Amniotic epithelial cell (primary cell): ENCODE measurements at regions not wholly inside any gene's neighbourhood (a gene's known extent, or its start where the extent isn't known, plus 50 kb on each side); places are given as distances from the start of the nearest gene placed in this dataset.

Experiments used
- DNase-seq: peaks from one replicate; pipeline ENCODE4 v3.0.0-alpha.2; 2010; ENCODE audit warnings: low read depth

DNA sequence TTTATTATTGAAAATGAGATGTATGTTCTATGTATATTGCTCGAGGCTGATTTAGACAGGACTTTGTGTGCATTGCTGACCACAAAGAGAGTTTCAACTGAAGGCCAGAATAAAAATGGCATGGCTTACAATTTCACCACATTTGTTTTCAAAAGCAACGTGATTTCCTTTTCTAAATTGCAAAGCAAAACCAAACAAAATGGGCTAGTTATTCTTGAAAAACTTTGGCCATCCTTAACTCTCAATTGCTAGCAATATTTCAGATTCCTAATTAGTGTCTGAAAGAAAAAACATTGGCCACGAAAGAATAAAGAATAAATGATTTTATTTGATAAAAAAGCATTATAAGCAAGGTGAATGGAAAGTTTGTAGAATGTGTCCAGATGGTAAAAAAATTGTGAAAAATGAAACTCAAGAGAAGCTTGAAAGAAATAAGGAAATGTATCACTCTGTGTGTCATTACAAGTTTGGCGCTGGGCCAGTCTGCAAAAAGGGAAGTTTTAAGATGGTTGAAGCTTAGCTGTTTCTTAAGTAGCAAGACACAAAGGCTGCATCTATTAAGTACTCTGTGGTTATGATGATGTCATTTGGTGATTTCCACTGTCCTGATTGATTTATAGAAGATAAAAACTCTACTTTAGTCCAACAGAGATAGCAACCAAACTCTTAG, 89.2 kb upstream of the PRLR start:
- DNase-seq = peak; percentile 87

DNA sequence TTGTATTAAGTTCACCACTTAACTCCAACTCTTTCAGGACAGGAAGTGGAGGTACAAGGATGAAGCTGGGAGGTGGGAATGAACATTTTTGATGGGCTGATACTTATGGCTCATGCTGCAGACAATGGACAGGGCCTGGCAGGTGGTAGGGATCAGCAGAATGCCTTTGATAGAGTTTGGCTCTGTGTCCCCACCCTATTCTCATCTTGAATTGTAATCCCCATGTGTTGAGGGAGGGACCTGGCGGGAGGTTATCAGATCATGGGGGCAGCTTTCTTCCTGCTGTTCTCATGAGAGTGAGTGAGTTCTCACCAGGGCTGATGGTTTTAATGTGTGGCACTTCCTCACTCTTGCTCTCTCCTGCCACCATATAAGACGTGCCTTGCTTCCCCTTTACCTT, 87.3 kb upstream of the PRLR start:
- no peak for DNase-seq

DNA sequence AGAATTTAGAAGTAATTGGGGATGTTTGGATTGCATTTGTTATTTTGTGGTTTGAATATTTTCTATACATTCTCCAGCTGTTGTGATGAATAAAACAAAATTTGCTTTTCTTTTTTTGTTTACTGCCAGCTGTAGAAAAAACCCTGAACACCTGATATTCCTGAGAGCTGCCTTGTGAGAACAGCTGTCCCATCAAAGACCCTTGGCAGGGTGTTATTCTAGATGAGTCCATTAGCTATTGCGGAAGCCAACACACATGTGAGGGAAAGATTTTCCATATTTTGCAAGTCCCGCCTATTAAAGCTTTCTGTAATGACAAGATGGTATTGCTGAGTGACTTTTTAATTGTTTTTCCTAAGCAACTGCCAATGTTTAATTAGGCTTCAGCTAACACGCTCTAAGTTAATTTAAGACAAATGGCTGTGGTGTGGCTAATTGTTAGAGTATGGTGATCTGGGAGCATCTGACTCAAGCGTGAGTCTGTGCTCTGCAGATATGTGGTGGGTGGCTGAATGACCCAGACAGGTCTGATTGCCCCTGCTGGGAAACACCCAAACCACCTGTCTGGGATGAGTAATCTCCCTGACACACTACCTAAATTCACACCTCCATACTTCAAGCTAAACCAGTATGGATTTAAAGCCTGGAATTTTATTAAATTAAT, 86.5 kb upstream of the PRLR start:
- DNase-seq = no peak

DNA sequence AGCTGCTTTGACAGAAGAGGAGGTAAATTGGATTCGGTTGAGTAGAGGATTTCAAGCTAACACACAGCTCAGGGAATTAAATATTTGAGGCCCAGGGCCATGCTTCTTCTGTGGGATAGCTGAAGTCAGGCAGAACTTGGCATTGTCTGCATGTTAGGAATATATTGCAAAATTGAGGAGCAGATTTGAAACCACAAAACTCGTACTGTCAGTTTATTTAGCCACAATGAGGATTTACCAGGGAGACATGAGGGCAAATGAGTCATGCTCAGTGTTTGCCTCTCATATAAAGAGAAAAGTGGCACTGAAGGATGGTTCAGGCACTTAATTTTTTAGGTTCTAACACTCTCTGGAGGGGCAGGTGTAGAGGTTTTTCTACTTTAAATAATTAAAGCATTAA, 83.0 kb upstream of the PRLR start:
- DNase-seq = peak; percentile 97

DNA sequence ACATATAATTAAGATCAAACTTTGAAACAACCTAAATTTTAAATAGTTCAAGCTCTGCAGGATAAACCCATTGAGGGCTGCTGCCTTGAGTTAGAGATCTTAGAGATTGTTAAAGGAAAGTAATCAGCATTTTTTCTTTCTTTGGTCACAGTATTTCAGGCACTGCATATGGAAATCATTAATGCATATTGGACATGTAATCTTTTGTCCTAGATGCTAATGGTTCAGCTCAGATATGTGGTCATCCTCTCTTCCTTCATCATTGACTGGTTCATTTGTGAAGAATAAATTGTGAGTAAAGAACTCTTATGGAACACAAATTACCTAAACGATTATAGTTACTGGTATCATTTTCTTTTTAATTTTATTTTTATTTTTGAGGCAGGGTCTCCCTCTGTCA, 82.0 kb upstream of the PRLR start:
- DNase-seq = no peak

DNA sequence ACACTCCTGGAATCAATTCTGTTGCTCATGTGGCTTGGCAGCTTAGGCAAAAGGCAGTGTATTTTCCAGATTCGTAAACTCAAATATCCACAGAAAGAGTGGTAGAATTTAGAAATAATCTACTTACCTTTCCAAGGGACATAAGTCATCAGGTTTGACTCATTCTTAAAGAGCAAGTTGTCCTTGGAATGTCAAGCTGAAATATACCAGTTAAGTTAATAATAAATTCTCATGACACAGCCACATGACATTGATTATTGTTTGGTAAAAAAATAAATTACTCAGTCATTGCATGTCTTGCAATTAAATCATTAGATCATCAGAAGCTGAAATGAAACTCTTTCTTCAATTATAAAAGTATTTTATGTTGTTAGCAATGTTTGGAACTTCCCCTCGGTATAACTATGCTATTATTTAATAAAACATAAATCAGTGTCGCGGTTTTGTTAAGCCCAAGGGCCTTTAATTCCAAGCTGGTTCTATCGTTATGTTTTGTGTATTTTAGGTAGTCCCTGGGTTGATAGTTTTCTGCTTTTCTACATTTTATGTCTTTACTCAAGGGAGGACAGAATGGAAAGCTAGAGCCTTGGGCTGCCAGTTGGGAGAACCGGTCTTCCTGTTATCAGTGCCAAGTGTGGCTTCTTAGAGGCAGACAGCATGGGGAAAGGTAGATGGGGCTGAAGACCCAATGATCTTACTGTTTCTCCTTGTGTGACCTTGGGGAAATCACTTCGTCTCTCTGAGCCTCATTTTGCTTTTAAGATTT, 79.3 kb upstream of the PRLR start:
- DNase-seq = no peak

DNA sequence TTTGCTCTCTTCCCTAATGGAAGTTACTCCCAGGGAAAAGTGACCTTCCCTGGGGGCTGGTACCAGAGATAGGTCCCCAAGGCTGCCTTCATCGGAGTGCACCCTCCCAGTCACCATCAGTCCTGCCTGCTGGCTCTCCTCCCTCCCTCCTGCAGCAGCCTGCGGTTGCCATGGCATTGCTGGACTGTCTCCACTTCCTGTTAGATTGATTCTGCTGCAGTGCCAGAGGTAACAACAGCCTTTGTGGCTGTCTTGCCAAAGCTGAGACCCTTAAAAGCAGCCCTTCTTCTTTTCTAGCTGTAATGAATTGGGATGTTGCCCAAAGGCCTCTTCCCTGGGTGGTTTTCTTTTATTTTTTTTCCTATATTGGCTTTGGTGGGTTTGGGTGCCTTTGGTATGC, 78.1 kb upstream of the PRLR start:
- no peak for DNase-seq

DNA sequence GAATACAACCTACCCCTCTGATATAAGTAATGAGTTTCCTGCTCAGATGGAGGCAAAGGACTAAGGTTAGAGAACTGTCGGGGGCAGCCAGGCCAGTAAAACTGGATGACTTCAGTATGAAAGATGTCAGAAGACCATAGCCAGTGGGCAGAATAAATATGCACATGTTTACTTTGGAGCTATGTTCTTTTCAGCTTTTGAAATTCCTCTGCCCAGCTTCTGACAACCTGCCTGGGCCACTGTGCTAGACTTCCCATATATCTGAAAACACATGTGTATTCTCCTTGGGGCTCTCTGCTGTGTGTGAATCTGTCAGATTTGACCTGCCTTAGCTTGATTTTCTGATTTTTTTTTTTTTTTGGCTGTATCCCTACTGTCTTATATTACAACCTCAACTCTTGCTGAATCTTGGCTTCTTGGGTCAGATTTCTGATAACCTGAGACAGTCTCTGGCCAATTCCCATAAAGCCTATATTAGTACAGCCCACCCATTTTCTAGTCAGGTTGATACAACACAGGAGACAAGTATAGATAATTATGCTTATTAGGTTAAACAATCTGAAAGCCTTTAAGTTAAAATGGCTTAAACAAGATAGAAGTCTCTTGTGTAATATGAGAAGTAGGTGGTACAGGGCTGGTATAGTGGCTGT, 76.6 kb upstream of the PRLR start:
- no peak for DNase-seq

DNA sequence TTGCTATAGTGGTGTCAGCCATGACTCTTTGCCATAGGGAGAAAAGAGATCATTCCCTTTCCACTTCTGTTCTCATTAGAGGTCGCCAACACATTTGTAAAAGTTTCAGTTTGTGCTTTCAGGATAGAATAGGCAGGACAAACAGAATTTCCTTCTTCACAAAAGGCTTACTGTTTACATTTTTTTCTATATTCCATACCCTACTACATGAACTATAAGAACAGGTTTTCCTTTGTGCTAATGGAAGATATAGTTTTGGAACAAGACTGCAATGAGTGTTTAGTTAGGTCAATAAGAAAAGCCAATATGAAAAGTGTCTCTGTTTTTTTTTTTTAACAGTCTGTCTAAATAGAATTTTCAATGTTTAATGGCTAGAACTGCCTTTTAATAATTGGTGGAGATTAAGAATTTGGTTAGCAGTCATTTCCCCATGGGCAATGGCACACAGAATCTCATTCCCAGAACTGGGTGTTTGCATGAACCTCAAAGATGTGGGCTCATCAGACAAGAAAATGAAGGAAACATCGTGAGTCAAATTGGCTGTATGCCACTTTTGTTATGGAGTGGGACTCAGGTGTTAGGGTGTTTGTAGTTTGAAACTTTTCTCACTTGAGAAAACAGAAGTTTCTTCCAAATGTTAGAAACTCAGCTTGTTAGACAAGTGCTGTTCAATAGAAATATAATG, 75.2 kb upstream of the PRLR start:
- no peak for DNase-seq

DNA sequence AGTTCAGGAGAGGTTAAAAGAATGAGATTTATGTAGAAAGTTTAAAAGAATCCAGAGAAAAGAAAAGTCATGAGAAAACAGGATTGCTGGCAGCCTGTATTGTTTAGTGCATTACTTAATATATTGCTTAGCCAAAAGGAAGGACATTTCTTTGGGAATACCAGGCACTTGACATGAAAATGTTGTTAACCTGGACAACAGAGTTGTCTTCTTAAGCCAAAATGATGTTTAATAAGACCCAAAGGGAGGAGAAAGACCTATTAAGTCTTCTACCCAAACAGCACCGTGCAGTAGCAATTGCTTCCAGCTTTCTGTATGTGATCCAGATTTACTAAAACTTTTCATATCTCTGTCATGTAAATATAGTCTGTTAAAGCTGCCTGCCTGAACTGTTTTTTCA, 74.0 kb upstream of the PRLR start:
- no peak for DNase-seq

DNA sequence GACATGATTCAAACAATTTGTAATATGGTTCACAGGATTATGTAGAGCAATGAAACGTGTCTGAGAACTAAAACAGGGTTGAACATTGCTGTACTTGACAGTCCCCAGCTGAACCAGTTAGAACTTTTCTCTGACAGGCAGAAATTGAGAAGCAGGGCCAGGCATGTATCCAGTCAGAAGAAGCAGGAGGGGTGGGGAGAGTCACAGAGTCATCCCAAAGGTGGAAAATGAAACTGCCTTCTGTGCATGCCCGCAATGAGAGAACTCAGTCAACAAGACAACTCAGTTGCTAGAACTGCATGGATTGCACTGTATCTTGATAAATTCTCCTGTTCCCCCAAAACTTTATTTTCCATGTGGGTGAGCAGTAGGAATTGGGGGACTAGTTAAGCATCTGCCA, 72.9 kb upstream of the PRLR start:
- no peak for DNase-seq

DNA sequence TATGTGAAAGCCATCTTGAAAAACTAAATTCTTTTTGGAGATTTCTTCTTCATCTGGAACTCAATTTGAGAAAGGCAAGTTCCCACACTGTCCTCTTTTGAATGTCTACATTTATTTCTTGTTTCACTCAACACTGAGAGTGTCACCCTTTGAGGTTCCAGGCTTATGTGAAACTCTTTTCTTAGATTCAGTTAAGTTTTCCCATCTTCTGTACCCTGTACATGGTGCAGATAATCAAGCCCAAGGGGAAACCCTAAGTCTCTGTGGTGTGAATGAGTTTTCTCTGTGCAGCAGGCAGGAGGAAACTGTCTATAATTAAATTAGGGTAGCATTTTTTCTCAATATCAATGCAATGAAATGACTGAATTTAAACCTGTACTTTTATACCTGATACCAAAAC, 72.3 kb upstream of the PRLR start:
- DNase-seq = no peak

DNA sequence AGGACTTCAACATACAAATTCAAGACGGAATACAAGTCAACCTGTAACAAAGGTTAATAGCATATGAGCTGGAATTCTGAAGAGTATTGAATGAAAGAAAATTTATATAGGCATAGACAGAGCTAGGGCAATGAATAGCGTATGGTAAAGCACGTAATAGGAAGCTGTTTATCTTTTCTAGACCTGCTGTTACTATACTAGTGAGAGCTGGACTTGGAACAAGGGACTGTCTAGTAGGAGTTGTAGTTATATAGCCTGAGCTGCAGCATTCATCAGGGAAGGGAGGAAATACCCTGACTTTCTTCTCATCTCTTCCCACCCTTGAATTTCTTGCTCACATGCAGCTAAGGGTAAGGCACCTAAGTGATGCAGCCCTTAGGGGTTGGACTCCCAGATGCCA, 67.5 kb upstream of the PRLR start:
- no peak for DNase-seq

DNA sequence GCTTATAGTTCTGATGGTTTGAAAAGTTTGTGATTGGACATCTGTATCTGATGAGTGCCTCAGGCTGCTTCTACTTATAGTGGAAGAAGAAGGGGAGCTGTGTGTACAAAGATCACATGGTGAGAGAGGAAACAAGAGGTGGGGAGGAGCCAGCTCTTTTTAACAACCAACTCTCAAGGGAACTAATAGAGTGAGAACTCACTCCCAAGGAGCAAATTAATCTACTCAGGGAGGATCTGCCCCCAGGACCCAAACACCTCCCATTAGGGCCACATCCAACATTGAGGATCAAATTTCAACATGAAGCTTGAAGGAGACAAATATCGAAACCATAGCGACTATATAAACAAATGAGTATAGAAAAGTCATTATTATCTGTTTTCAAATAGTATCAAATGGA, 64.7 kb upstream of the PRLR start:
- no peak for DNase-seq

DNA sequence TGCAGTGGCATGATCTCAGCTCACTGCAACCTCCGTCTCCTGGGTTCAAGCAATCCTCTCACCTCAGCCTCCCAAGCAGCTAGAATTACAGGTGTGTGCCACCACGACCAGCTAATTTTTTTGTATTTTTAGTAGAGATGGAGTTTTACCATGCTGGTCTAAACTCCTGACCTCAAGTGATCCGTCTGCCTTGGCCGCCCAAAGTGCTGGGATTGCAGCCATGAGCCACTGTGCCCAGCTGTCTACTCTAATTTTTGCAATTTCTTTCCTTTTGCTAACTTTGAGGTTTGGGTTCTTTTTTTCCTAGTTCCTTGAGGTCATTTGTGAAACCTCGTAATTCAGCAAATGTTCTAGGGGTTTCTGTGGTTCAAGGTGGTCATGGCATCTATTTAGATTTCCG, 63.7 kb upstream of the PRLR start:
- no peak for DNase-seq

DNA sequence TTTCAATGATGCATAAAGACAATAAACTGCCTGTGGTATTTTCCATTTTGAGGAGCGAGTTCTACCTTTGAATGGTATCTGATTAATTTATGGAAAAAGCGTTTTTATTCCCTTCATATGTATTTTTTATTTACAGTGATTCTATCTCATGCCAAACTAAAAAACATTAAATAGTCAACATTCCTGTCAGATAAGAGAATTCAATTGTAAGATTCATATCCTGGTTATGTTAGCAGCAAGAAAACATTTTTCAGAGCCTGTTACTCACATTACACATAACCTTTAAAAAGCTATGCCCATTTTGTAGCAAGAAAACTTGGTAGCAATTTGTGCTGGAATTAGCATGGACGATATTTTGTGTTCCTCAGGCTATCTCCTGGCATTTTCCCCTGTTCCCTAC, 55.1 kb upstream of the PRLR start:
- DNase-seq = peak; percentile 9

DNA sequence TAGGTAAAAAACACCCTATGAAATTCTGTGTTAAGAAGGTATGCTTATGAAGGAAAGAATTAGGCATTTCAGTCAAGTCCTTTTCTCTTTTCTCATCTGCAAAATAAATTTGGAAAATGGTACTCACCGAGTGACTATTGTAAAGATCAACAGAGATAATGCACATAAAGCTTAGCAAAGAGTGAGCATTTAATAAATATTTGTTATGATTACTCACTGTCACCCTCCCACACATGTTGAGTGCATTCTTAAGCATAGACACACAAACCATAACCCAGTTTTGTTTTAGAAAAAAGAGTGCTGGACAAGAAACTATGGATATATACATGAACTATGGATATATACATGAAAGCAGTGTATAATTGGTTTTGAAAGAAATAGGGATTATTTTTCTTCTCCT, 54.7 kb upstream of the PRLR start:
- DNase-seq = peak; percentile 59

DNA sequence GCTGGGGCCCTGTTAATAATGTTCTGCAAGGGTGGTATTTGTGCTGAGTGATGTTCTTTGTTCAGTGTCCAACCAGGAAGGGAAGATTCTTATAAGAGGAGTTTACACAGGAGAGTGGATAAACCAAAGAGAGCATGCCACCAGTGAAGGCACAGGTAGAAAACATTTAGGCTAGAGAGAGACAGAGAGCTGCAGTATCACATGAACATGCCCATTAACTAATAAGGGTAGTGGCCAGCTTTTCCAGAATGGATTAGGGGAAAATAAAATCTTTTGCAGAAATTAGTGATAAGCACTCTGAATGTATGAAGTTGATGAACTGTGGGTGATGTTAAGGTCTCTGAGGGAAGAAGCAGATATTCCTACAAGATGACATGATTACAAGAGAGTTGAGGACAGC, 54.1 kb upstream of the PRLR start:
- no peak for DNase-seq

DNA sequence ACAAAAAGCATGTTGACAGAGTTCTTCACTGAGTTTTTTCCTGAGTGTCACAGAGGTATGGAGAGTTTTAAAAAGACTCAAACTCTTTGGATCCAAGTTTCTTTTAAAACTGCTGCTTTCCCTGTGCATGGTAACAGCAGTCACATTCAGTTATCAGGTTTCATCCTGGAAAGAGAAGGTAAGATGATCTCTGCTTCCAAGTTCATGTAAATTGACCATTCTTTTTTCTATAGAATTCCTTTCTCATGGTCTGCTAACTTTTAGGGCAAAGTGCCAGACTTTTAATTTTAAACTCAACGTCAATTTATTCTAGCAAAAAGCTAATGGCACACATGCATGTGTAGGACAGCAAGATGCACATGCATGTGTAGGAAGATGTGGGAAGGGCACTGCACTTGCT, 52.5 kb upstream of the PRLR start:
- DNase-seq = no peak

DNA sequence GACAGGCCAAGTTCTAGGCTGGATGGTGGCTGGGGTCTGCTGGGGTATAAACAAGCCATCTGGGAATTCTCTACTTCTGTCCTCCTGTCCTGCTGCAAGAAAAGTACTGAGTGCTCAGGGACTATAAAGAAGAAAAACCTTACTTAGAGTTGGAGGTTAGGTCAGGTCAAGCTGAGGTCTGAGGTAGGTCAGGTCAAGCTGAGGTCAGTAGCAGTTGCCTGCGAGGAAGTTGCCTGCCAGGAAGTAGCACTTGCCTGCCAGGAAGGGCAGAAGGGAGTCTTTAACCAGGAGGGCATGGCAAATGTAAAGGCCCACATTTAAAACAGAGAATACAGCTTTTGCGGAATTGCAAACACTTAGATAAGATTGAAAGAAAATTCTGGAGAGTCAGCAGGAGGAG, 51.3 kb upstream of the PRLR start:
- no peak for DNase-seq
